ENCODE measurements at regions not wholly inside any gene's neighbourhood (a gene's known extent, or its start where the extent isn't known, plus 50 kb on each side); places are given as distances from the start of the nearest gene placed in this dataset.

DNA sequence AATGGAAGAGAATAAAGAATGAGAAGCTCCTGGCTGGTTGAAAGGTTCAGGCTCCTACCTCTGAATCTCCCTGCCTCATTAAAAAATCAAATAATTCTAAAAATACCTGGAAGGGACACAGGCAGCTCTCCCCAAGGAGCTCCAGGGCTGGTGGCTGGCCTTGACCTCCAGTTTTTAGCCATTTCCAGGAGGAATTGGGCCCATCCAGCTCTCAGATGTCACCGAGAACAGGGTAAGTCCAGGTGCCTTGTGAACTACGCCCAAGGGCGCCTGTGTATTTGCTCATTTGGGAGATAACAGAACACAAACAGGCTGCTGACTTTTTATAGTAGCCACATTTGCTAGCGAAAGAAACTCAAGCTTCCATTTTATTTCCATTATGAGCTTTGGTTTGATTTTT lies 321.0 kb upstream of the C1orf174 start:
- TF ChIP-seq, protein P1, sequence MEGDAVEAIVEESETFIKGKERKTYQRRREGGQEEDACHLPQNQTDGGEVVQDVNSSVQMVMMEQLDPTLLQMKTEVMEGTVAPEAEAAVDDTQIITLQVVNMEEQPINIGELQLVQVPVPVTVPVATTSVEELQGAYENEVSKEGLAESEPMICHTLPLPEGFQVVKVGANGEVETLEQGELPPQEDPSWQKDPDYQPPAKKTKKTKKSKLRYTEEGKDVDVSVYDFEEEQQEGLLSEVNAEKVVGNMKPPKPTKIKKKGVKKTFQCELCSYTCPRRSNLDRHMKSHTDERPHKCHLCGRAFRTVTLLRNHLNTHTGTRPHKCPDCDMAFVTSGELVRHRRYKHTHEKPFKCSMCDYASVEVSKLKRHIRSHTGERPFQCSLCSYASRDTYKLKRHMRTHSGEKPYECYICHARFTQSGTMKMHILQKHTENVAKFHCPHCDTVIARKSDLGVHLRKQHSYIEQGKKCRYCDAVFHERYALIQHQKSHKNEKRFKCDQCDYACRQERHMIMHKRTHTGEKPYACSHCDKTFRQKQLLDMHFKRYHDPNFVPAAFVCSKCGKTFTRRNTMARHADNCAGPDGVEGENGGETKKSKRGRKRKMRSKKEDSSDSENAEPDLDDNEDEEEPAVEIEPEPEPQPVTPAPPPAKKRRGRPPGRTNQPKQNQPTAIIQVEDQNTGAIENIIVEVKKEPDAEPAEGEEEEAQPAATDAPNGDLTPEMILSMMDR (IDR thresholded peaks at IDR 0.05), result no peak
- no peak for TF ChIP-seq POLR2A (IDR thresholded peaks at IDR 0.05; ENCODE audit: low read depth)
- TF ChIP-seq EP300 (IDR thresholded peaks at IDR 0.05), result no peak
